GM13976 (cell line): ENCODE measurements at regions not wholly inside any gene's neighbourhood (a gene's known extent, or its start where the extent isn't known, plus 50 kb on each side); places are given as distances from the start of the nearest gene placed in this dataset.

Experiments
- DNase-seq: peaks from one replicate; pipeline ENCODE4 v3.0.0; 2012; ENCODE audit warnings: low spot score
- CTCF ChIP-seq: IDR thresholded peaks from 2 replicates; pipeline ENCODE4 v1.5.1; 2012; ENCODE audit warnings: borderline replicate concordance, mild to moderate bottlenecking; ENCODE audit not compliant: insufficient read depth; ENCODE audit errors: extremely low read depth, missing control alignments, control extremely low read depth
- in situ Hi-C: fragments of 300-500 bp; cut with MboI; formaldehyde crosslinking; loops from one replicate; pipeline ENCODE4 v1.12.0; 2022; ENCODE audit warnings: low sequenced_read_pairs, mixed read lengths, inconsistent platforms; ENCODE audit not compliant: unreplicated experiment

- in situ Hi-C loops: no loop called here
- no peak for TF ChIP-seq CTCF
- no peak for DNase-seq
Observed at GRCh38 chr6:97687916-97688315, 404.9 kb upstream of the MMS22L start.

GRCh38 chr6:97689078-97689754 lies 406.2 kb upstream of the MMS22L start:
- in situ Hi-C loops: no loop called here
- no peak for DNase-seq
- no peak for TF ChIP-seq CTCF

- in situ Hi-C loops: no loop called here
- no peak for TF ChIP-seq CTCF
- no peak for DNase-seq
Observed at GRCh38 chr6:97697456-97697855, 414.4 kb upstream of the MMS22L start.

GRCh38 chr6:97701801-97702200 lies 418.8 kb upstream of the MMS22L start:
- TF ChIP-seq CTCF: no peak
- no peak for DNase-seq
- in situ Hi-C loops: no loop called here

GRCh38 chr6:97702248-97702647 lies 419.2 kb upstream of the MMS22L start:
- TF ChIP-seq CTCF: no peak
- no peak for DNase-seq
- in situ Hi-C loops: no loop called here

GRCh38 chr6:97703661-97704060 lies 420.6 kb upstream of the MMS22L start:
- DNase-seq: no peak
- in situ Hi-C loops: no loop called here
- TF ChIP-seq CTCF: no peak
